C4-2B (cell line): ENCODE measurements at regions not wholly inside any gene's neighbourhood (a gene's known extent, or its start where the extent isn't known, plus 50 kb on each side); places are given as distances from the start of the nearest gene placed in this dataset.
"Not testable (repeated sequence)": the region's sequence is repeated elsewhere in the genome, so short reads cannot be mapped to it uniquely, and the experiment has no call there.

Experiments
- H3K27ac ChIP-seq: fragments of 450-650 bp; 2 replicates; pipeline ENCODE4 v1.5.1; 2017
- CTCF ChIP-seq: fragments of 450-650 bp; conservative IDR thresholded peaks from 2 replicates; pipeline ENCODE4 v1.5.1; 2017; ENCODE audit warnings: mild to moderate bottlenecking
- ZFX ChIP-seq: fragments of 450-650 bp; IDR thresholded peaks from 2 replicates; pipeline ENCODE4 v1.6.1; 2017

DNA sequence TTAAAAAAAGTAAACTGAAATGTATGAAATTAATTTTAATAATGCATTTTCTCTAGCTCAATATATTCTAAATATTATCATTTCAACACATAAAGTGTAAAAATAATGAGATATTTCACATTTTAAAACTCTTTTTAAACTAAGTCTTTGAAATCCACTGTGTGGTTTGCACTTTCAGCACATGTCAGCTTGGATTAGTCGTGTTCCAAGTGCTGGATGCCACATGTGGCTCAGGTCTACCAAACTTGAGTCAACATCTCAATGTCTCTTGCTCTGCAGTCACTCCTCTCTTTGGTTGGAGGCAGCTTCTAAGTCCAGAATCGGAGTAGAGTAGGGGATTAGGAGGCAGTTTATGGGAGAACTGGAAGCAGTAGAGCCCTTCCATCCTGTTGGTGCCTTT is 173.7 kb upstream of the ANKRD55 start:
- TF ChIP-seq CTCF (no peak), ZFX (no peak)
- no peak overlapping the region for H3K27ac ChIP-seq

DNA sequence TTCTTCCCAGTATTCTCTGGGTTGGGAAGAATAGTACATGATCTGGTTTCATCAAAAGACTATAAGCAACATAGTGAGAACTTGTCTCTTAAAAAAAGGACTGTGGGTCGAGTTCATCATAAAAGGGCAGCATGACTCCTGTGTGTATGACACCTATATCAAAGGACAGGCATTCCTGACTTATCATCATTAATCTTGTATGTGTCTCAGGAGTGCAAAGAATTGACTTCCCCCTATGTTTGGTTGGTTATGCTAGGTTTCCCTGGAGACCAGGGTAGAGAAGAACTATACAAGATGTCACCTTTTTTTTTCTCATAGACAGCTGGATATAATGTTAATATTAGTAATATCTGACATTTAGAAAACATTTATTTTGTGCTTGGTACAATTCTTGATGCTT is 173.1 kb upstream of the ANKRD55 start:
- TF ChIP-seq ZFX (no peak), CTCF (no peak)
- no peak overlapping the region for H3K27ac ChIP-seq

DNA sequence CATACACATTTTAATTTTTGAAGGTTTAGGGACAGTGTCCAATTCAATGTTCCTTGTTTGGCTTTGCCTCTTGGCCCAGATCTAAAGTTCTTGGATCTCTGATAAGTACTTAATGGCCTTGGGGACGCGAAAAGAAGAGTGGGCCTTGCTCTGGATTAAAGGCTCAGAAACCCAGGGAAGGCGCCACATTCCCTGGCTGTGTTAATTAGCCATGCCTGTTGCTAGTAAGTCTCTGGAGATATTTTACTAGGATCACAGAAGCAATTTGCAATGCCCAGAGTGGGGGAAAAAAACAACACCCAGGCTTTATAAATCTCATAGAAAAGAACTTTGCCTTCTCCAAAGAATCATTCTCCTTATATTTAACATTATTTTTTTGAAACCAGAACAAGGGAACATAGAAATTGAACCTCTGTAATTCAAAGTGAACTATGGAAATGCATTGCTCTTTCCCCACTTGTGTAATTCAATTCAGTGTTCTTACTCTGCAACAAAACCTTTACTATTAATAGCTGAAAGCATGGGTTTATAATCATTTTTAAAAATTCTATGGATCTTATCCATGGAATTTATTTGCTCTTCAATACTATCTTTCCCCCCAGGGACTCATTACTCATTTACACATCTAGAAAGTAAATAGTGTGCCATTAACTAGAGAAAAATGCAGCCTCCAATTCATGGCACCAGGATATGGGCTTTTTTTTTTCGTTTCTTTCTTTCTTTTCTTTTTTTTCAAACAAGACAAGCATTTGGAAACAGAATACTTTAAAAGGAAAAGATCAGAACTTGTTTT is 172.2 kb upstream of the ANKRD55 start:
- TF ChIP-seq CTCF (no peak), ZFX (no peak)
- H3K27ac ChIP-seq = no peak overlapping the region

- TF ChIP-seq ZFX (no peak), CTCF (no peak)
These were observed 169.4 kb upstream of the ANKRD55 start for GRCh38 chr5:56402266-56403220.

DNA sequence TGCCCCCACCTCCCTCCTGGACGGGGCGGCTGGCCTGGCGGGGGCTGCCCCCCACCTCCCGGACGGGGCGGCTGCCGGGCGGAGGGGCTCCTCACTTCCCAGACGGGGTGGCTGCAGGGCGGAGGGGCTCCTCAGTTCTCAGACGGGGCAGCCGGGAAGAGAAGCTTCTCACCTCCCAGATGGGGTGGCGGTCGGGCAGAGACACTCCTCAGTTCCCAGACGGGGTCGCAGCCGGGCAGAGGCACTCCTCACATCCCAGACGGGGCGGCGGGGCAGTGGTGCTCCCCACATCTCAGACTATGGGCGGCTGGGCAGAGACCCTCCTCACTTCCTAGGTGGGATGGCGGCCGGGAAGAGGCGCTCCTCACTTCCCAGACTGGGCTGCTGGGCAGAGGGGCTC is 164.7 kb upstream of the ANKRD55 start:
- H3K27ac ChIP-seq = not testable (repeated sequence)

More at GRCh38 chr5:56402266-56403220, 169.4 kb upstream of the ANKRD55 start:
- no peak overlapping the region for H3K27ac ChIP-seq

DNA sequence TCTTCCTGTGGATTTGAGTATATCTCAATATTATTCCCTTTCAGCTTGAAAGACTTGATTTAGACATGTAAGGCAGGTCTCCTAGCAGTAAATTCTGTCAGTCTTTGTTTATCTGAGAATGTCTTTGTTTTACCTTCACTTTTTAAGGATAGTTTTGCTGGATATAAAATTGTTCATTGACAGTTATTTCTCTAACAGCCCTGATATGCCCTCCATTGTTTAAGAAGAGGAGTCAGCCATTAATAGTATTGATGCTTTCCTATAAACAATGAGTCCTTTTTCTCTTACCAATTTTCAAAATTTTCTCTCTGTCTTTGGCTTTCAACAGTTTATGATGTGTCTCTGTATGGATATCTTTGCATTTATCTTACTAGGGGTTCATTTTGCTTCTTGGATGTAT is 163.5 kb upstream of the ANKRD55 start:
- TF ChIP-seq ZFX (no peak), CTCF (no peak)
- no peak overlapping the region for H3K27ac ChIP-seq

DNA sequence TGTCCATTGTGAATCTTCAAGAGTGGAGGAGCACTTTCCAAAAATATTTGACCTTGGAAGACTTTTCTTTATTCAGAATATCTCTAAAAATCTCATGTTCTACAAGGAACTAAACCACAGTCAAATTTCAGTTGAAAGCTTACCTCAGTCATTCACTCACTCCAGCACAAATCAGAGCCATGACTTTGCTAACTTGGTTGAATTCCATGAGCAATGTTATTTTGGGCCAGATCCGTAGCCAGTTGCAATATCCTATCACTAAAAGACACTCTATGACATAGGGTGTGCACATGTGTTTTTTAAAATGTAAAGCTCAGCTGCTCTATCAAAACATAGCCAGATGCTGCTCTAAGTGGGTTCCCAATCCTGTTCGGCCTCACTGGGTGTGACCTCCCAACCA is 156.1 kb upstream of the ANKRD55 start:
- no peak for TF ChIP-seq CTCF
- TF ChIP-seq ZFX = no peak
- no peak overlapping the region for H3K27ac ChIP-seq
